ENCODE measurements at regions not wholly inside any gene's neighbourhood (a gene's known extent, or its start where the extent isn't known, plus 50 kb on each side); places are given as distances from the start of the nearest gene placed in this dataset.

- no peak for TF ChIP-seq CTCF (conservative IDR thresholded peaks at IDR 0.05; ENCODE audit: low read length)
- TF ChIP-seq EZH2phosphoT487 (IDR thresholded peaks at IDR 0.05; ENCODE audit: borderline replicate concordance, low read depth, low read length) = no peak
These were observed 57.2 kb upstream of the TNP1 start for GRCh38 chr2:216916956-216917650.
